Esophagus squamous epithelium (tissue), 4 donors: ENCODE measurements at regions not wholly inside any gene's neighbourhood (a gene's known extent, or its start where the extent isn't known, plus 50 kb on each side); places are given as distances from the start of the nearest gene placed in this dataset.

Source experiments
- CTCF ChIP-seq, 6 experiments: fragments of 450-650 bp in 4 of 6; fragments of 200-600 bp in 2 of 6; sonication (generic) in 2 of 6; IDR thresholded peaks; one replicate each; pipeline ENCODE4 v1.5.1; 2016 to 2019; ENCODE audit warnings: antibody characterized with exemption in 6 of 6, mild to moderate bottlenecking in 4 of 6, moderate library complexity in 4 of 6
- POLR2A ChIP-seq, 4 donors: fragments of 450-650 bp; IDR thresholded peaks; one replicate each; pipeline ENCODE4 v1.6.1; 2017; ENCODE audit warnings: antibody characterized with exemption in 4 of 4, mild to moderate bottlenecking in 4 of 4, moderate library complexity in 3 of 4

GRCh38 chr10:79009145-79009544 lies 59.6 kb upstream of the ZMIZ1 start:
- TF ChIP-seq CTCF (IDR thresholded peaks at IDR 0.05) (no peak), POLR2A (IDR thresholded peaks at IDR 0.05) (no peak)
